ENCODE measurements at regions not wholly inside any gene's neighbourhood (a gene's known extent, or its start where the extent isn't known, plus 50 kb on each side); places are given as distances from the start of the nearest gene placed in this dataset.

DNA sequence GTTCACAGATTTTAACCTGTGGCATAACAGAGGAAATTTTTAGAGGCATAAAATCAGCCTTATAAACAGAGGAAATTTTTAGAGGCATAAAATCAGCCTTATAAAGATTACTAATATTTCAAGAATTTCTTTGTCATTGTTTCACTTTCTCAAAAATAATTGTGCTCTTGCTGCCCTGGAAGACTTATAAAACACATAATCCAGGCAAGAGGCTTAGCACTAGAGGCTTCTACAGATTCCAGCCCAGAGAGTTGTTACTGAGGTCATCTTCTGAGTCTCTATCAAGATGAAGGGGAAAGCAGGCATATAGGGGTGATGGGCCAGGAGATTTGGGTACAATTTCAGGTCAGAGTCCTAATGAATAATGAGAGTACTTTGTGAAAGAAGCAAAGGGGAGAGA lies 85.7 kb downstream of the RFPL4B start:
- TF ChIP-seq FOXJ3 (CRISPR knock-in tag; IDR thresholded peaks at IDR 0.05), result no peak
- no peak for TF ChIP-seq GATA2 (CRISPR knock-in tag; IDR thresholded peaks at IDR 0.05)
- no peak for TF ChIP-seq RFX5 (IDR thresholded peaks at IDR 0.05; ENCODE audit: low read length)
- TF ChIP-seq, protein P1, sequence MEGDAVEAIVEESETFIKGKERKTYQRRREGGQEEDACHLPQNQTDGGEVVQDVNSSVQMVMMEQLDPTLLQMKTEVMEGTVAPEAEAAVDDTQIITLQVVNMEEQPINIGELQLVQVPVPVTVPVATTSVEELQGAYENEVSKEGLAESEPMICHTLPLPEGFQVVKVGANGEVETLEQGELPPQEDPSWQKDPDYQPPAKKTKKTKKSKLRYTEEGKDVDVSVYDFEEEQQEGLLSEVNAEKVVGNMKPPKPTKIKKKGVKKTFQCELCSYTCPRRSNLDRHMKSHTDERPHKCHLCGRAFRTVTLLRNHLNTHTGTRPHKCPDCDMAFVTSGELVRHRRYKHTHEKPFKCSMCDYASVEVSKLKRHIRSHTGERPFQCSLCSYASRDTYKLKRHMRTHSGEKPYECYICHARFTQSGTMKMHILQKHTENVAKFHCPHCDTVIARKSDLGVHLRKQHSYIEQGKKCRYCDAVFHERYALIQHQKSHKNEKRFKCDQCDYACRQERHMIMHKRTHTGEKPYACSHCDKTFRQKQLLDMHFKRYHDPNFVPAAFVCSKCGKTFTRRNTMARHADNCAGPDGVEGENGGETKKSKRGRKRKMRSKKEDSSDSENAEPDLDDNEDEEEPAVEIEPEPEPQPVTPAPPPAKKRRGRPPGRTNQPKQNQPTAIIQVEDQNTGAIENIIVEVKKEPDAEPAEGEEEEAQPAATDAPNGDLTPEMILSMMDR (IDR thresholded peaks at IDR 0.05), result no peak
- TF ChIP-seq MEF2A (IDR thresholded peaks at IDR 0.05; ENCODE audit: borderline replicate concordance, low read depth), result no peak
- TF ChIP-seq EZH2phosphoT487 (IDR thresholded peaks at IDR 0.05; ENCODE audit: borderline replicate concordance, low read depth), result no peak
- no peak for TF ChIP-seq SIN3A (IDR thresholded peaks at IDR 0.05; ENCODE audit: borderline replicate concordance, low read depth, low read length)
- no peak for TF ChIP-seq TEAD4 (IDR thresholded peaks at IDR 0.05; ENCODE audit: borderline replicate concordance, insufficient read depth)
- TF ChIP-seq, protein P2, sequence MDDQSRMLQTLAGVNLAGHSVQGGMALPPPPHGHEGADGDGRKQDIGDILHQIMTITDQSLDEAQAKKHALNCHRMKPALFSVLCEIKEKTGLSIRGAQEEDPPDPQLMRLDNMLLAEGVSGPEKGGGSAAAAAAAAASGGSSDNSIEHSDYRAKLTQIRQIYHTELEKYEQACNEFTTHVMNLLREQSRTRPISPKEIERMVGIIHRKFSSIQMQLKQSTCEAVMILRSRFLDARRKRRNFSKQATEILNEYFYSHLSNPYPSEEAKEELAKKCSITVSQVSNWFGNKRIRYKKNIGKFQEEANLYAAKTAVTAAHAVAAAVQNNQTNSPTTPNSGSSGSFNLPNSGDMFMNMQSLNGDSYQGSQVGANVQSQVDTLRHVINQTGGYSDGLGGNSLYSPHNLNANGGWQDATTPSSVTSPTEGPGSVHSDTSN (IDR thresholded peaks at IDR 0.05), result no peak
- no peak for TF ChIP-seq CHD2 (IDR thresholded peaks at IDR 0.05; ENCODE audit: low read length, partially characterized antibody)
- no peak for TF ChIP-seq RAD21 (IDR thresholded peaks at IDR 0.05; ENCODE audit: low read length)
- no peak for TF ChIP-seq RCOR1 (IDR thresholded peaks at IDR 0.05; ENCODE audit: low read length)
- TF ChIP-seq, protein P3, sequence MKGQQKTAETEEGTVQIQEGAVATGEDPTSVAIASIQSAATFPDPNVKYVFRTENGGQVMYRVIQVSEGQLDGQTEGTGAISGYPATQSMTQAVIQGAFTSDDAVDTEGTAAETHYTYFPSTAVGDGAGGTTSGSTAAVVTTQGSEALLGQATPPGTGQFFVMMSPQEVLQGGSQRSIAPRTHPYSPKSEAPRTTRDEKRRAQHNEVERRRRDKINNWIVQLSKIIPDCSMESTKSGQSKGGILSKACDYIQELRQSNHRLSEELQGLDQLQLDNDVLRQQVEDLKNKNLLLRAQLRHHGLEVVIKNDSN (IDR thresholded peaks at IDR 0.05; ENCODE audit: borderline replicate concordance, low read depth), result no peak
- no peak for TF ChIP-seq JUND (IDR thresholded peaks at IDR 0.05)
- TF ChIP-seq GABPA (IDR thresholded peaks at IDR 0.05; ENCODE audit: low read depth), result no peak
- TF ChIP-seq, protein P4, sequence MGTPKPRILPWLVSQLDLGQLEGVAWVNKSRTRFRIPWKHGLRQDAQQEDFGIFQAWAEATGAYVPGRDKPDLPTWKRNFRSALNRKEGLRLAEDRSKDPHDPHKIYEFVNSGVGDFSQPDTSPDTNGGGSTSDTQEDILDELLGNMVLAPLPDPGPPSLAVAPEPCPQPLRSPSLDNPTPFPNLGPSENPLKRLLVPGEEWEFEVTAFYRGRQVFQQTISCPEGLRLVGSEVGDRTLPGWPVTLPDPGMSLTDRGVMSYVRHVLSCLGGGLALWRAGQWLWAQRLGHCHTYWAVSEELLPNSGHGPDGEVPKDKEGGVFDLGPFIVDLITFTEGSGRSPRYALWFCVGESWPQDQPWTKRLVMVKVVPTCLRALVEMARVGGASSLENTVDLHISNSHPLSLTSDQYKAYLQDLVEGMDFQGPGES (IDR thresholded peaks at IDR 0.05; ENCODE audit: low read depth, low read length), result no peak
- TF ChIP-seq, protein P5, sequence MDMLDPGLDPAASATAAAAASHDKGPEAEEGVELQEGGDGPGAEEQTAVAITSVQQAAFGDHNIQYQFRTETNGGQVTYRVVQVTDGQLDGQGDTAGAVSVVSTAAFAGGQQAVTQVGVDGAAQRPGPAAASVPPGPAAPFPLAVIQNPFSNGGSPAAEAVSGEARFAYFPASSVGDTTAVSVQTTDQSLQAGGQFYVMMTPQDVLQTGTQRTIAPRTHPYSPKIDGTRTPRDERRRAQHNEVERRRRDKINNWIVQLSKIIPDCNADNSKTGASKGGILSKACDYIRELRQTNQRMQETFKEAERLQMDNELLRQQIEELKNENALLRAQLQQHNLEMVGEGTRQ (IDR thresholded peaks at IDR 0.05; ENCODE audit: borderline replicate concordance, low read depth, low read length), result no peak
- TF ChIP-seq, protein P6, sequence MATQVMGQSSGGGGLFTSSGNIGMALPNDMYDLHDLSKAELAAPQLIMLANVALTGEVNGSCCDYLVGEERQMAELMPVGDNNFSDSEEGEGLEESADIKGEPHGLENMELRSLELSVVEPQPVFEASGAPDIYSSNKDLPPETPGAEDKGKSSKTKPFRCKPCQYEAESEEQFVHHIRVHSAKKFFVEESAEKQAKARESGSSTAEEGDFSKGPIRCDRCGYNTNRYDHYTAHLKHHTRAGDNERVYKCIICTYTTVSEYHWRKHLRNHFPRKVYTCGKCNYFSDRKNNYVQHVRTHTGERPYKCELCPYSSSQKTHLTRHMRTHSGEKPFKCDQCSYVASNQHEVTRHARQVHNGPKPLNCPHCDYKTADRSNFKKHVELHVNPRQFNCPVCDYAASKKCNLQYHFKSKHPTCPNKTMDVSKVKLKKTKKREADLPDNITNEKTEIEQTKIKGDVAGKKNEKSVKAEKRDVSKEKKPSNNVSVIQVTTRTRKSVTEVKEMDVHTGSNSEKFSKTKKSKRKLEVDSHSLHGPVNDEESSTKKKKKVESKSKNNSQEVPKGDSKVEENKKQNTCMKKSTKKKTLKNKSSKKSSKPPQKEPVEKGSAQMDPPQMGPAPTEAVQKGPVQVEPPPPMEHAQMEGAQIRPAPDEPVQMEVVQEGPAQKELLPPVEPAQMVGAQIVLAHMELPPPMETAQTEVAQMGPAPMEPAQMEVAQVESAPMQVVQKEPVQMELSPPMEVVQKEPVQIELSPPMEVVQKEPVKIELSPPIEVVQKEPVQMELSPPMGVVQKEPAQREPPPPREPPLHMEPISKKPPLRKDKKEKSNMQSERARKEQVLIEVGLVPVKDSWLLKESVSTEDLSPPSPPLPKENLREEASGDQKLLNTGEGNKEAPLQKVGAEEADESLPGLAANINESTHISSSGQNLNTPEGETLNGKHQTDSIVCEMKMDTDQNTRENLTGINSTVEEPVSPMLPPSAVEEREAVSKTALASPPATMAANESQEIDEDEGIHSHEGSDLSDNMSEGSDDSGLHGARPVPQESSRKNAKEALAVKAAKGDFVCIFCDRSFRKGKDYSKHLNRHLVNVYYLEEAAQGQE (IDR thresholded peaks at IDR 0.05; ENCODE audit: low read depth, low read length), result no peak
- ChIA-PET CTCF (no interaction called here), POLR2A (no interaction called here)
- H3K4me2 ChIP-seq, result no peak overlapping the region
- H3K9ac ChIP-seq, result no peak overlapping the region
- H3K9me2 ChIP-seq, result no peaks in the 10 kb centered on the region
- peak overlapping the region; percentile 33; the same call in 1 of the 2 replicates for H2AFZ ChIP-seq (ENCODE audit: low read depth)
- H3K27me3 ChIP-seq (ENCODE audit: insufficient read depth), result no peaks in the 10 kb centered on the region
- no peaks in the 10 kb centered on the region for H3F3A ChIP-seq (replicated peaks; ENCODE audit: insufficient read depth)
- no peak overlapping the region for H3K4me3 ChIP-seq (ENCODE audit: low read depth in 2 of 2, low read length in 1 of 2)
- H3K36me3 ChIP-seq (replicated peaks in 1 of 2; ENCODE audit: control insufficient read depth in 1 of 2, insufficient read depth in 2 of 2, low read length in 1 of 2), result no peaks in the 10 kb centered on the region
- H3K27ac ChIP-seq (ENCODE audit: low read depth in 2 of 2, low read length in 1 of 2), result no peak overlapping the region
- no peaks in the 10 kb centered on the region for H4K20me1 ChIP-seq (ENCODE audit: insufficient read depth)
- no peak for DNase-seq
- no peaks in the 10 kb centered on the region; a peak in 1 of 4 replicates for H3K4me1 ChIP-seq (ENCODE audit: control insufficient read depth in 1 of 2, insufficient read depth in 2 of 2, low read depth in 1 of 2, low read length in 1 of 2)
- no peaks in the 10 kb centered on the region for H3K79me2 ChIP-seq (ENCODE audit: insufficient read depth)
- no peaks in the 10 kb centered on the region for H3K9me3 ChIP-seq

Measured in SK-N-SH (cell line).